CD8-positive, alpha-beta memory T cell (primary cell): ENCODE measurements at regions not wholly inside any gene's neighbourhood (a gene's known extent, or its start where the extent isn't known, plus 50 kb on each side); places are given as distances from the start of the nearest gene placed in this dataset.

ENCODE experiments used
- CTCF ChIA-PET: fragments of 350-600 bp; sonication (Branson Sonifier 250); formaldehyde crosslinking; loops from one replicate; lab custom pipeline; 2021; ENCODE audit warnings: antibody characterized with exemption; lab: Charles Lee
- POLR2A ChIA-PET: fragments of 350-600 bp; sonication (Branson Sonifier 250); formaldehyde crosslinking; loops from one replicate; lab custom pipeline; 2021; ENCODE audit warnings: antibody characterized with exemption; lab: Charles Lee
- DNase-seq, 5 donors: peaks; one replicate each; pipeline versions ENCODE4 v3.0.0 to v3.0.0-alpha.2; 2020 to 2022; ENCODE audit warnings: mixed read lengths in 1 of 5
- H3K27ac ChIP-seq: one replicate; pipeline ENCODE4 v1.7.0; 2013; ENCODE audit warnings: low read depth, mild to moderate bottlenecking, low read length, moderate library complexity
- H3K27me3 ChIP-seq: 2 replicates; pipeline ENCODE4 v1.7.0; 2013; ENCODE audit warnings: low read length, mild to moderate bottlenecking; ENCODE audit not compliant: insufficient read depth, poor library complexity, severe bottlenecking
- H3K36me3 ChIP-seq: 2 replicates; pipeline ENCODE4 v1.7.0; 2013; ENCODE audit warnings: mild to moderate bottlenecking, low read length, moderate library complexity; ENCODE audit not compliant: insufficient read depth
- H3K4me1 ChIP-seq: 2 replicates; pipeline ENCODE4 v1.7.0; 2013; ENCODE audit warnings: mild to moderate bottlenecking, low read length, moderate library complexity; ENCODE audit not compliant: insufficient read depth
- H3K4me3 ChIP-seq: 2 replicates; pipeline ENCODE4 v1.7.0; 2013; ENCODE audit warnings: mild to moderate bottlenecking, low read length
- H3K9me3 ChIP-seq: 2 replicates; pipeline ENCODE4 v1.7.0; 2013; ENCODE audit warnings: mild to moderate bottlenecking, low read length
- H3K27ac Mint-ChIP-seq, 8 donors: one replicate each; pipeline ENCODE4 v1.8.0; 2020 to 2021; ENCODE audit warnings: mixed read lengths in 8 of 8, mild to moderate bottlenecking in 6 of 8, inconsistent platforms in 3 of 8, moderate library complexity in 3 of 8
- H3K27me3 Mint-ChIP-seq, 2 donors: one replicate each; pipeline ENCODE4 v1.8.0; 2020 to 2021; ENCODE audit warnings: mixed read lengths in 2 of 2, mild to moderate bottlenecking in 1 of 2, moderate library complexity in 1 of 2
- H3K36me3 Mint-ChIP-seq, 3 donors: one replicate each; pipeline ENCODE4 v1.8.0; 2020 to 2021; ENCODE audit warnings: mixed read lengths in 3 of 3, inconsistent platforms in 1 of 3, mild to moderate bottlenecking in 1 of 3
- H3K4me1 Mint-ChIP-seq, 3 donors: one replicate each; pipeline ENCODE4 v1.8.0; 2020 to 2021; ENCODE audit warnings: mixed read lengths in 3 of 3, inconsistent platforms in 1 of 3, mild to moderate bottlenecking in 1 of 3
- H3K4me3 Mint-ChIP-seq, 7 donors: one replicate each; pipeline ENCODE4 v1.8.0; 2020 to 2021; ENCODE audit warnings: mixed read lengths in 7 of 7, mild to moderate bottlenecking in 6 of 7, moderate library complexity in 4 of 7, inconsistent platforms in 2 of 7
- H3K9me3 Mint-ChIP-seq, 5 donors: one replicate each; pipeline ENCODE4 v1.8.0; 2020 to 2022; ENCODE audit warnings: mixed read lengths in 5 of 5, mild to moderate bottlenecking in 3 of 5, moderate library complexity in 2 of 5, inconsistent platforms in 1 of 5

DNA sequence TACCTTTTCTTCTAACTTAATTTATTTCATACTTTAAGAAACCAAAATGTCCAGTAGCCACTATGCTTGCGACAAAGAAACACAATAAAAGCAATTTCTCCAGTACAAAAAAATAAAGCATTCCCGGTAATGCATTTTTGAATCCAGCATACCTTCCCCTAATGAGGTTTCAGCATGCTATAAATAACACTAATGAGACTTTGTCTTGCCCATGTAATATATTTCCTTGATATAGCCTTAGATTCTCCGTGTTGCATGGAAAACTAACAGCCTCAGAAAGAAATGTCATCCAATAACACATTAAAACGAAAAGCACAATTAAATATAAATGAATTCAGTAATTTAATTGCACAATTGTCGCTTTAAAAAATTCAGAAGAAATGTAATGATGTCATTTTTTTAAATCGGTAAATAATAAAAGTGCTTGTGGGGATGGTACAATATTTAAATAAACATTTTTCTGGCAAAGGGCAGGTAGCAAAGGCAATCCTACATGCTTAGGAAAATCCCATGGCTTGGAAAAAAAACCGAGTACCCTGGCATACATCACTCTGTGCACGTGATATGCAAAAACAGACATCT is 225.2 kb upstream of the PPARGC1A start:
- no peak overlapping the region for H3K27ac Mint-ChIP-seq
- no peak overlapping the region for H3K4me3 ChIP-seq
- no peaks in the 10 kb centered on the region for H3K36me3 ChIP-seq
- H3K9me3 ChIP-seq, result no peaks in the 10 kb centered on the region
- no peaks in the 10 kb centered on the region for H3K4me1 Mint-ChIP-seq
- no peak for DNase-seq
- no peak overlapping the region for H3K27ac ChIP-seq
- H3K27me3 Mint-ChIP-seq, result no peaks in the 10 kb centered on the region
- H3K27me3 ChIP-seq, result no peaks in the 10 kb centered on the region
- H3K4me1 ChIP-seq, result no peaks in the 10 kb centered on the region
- POLR2A ChIA-PET, result no interaction called here
- H3K4me3 Mint-ChIP-seq, result no peak overlapping the region
- H3K36me3 Mint-ChIP-seq, result no peaks in the 10 kb centered on the region
- CTCF ChIA-PET, result no interaction called here
- H3K9me3 Mint-ChIP-seq, result peaks cover 2 to 30% (median 3%) of the 10 kb centered on the region in 5 donors

GRCh38 chr4:24114444-24114843 is 224.6 kb upstream of the PPARGC1A start:
- H3K4me1 ChIP-seq, result no peaks in the 10 kb centered on the region
- no peak overlapping the region for H3K27ac ChIP-seq
- H3K36me3 ChIP-seq, result no peaks in the 10 kb centered on the region
- Mint-ChIP-seq H3K27ac (no peak overlapping the region), H3K9me3 (peaks cover 2 to 27% (median 3%) of the 10 kb centered on the region in 5 donors), H3K4me3 (no peak overlapping the region), H3K27me3 (no peaks in the 10 kb centered on the region), H3K36me3 (no peaks in the 10 kb centered on the region), H3K4me1 (no peaks in the 10 kb centered on the region)
- no peaks in the 10 kb centered on the region for H3K27me3 ChIP-seq
- H3K9me3 ChIP-seq, result no peaks in the 10 kb centered on the region
- H3K4me3 ChIP-seq, result no peak overlapping the region
- POLR2A ChIA-PET, result interaction anchor here (0.7 kb wide), 1 partner anchor 14 kb away, joined by 9 read pairs; no protein-coding TSS in a partner anchor
- DNase-seq, result no peak
- CTCF ChIA-PET, result no interaction called here

DNA sequence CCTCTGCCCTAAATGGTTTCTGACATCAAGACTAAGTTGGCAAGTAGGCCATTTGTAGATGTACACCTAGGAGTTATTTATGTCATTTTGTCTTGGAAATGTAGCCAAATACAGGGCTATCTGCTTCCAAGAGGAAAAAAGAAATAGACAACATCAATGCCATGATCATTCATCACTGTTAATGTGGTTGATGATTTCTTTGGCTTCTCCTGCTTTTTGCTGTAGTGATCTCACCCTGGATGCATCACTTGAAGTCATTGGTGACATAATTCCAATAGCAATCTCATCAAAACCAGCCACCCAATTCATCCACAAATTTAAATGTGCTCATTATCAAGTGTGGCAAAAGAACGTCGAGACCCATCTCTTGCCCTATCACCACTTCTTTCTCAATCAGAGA is 222.6 kb upstream of the PPARGC1A start:
- DNase-seq, result no peak
- Histone ChIP-seq H3K9me3 (no peaks in the 10 kb centered on the region), H3K4me3 (no peak overlapping the region), H3K36me3 (no peaks in the 10 kb centered on the region), H3K27ac (no peak overlapping the region), H3K4me1 (no peaks in the 10 kb centered on the region), H3K27me3 (no peaks in the 10 kb centered on the region)
- Mint-ChIP-seq H3K9me3 (peaks cover 2 to 25% (median 3%) of the 10 kb centered on the region in 5 donors), H3K27me3 (no peaks in the 10 kb centered on the region), H3K36me3 (no peaks in the 10 kb centered on the region), H3K4me1 (no peaks in the 10 kb centered on the region), H3K27ac (no peak overlapping the region), H3K4me3 (no peak overlapping the region)
- ChIA-PET CTCF (no interaction called here), POLR2A (no interaction called here)

DNA sequence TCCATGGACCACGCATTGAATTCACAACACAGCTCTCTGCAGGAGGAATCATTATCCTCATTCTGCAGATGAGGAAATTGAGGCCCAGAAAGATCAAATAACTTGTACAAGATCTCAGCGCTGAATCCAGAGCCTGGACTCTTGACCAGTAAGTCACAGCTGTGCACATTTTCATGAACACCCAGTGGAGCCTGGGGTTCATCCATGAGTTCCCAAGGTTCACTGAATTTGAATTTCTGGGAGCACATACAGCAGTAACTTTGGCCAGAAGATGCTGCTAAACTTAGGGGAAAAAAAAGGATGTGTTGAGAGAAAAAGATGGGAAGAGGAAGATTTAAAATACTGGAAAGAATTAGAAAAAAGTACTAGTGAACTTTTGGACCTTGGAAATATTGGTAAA is 218.7 kb upstream of the PPARGC1A start:
- peaks cover under 1 to 18% (median 3%) of the 10 kb centered on the region in 5 donors for H3K9me3 Mint-ChIP-seq
- POLR2A ChIA-PET, result no interaction called here
- H3K27ac Mint-ChIP-seq, result no peak overlapping the region
- Histone ChIP-seq H3K4me3 (no peak overlapping the region), H3K9me3 (no peaks in the 10 kb centered on the region), H3K4me1 (no peaks in the 10 kb centered on the region), H3K27ac (no peak overlapping the region), H3K27me3 (no peaks in the 10 kb centered on the region), H3K36me3 (no peaks in the 10 kb centered on the region)
- peaks cover 0 to 2% of the 10 kb centered on the region in 2 donors for H3K27me3 Mint-ChIP-seq
- CTCF ChIA-PET, result no interaction called here
- no peak for DNase-seq
- no peaks in the 10 kb centered on the region for H3K4me1 Mint-ChIP-seq
- H3K4me3 Mint-ChIP-seq, result no peak overlapping the region
- H3K36me3 Mint-ChIP-seq, result no peaks in the 10 kb centered on the region

DNA sequence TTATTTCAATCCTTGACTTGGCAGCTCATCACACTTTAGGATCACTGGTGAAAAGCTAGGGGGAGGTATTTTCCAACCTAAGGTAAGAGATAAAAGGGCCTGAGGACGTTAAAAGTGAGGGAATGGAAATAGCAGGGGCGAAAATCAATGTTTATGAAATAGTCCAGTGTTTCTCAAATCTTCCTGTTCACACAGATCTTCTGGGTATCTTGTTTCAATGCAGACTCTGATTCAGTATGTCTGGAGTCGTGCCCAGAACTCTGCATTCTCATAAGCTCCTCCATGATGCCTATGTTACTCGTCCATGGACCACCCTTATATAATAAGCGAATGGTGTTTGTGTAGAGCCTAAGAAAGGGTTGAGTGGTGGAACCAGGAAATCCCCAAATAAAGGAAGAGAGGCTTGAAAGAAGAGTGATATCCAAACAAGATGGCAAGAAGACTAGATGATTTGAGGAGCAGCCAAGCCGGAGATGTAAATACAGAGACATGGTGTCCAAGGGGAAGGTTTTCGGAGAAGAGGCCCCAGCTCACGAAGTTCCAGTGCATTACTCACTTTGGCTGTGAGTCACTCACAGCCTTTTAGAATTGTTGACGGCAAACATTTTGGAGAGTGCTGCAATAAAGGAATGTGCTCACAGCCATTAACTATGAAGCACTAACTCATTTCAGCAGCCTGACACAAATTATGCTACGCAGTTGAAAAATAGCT is 215.6 kb upstream of the PPARGC1A start:
- Histone ChIP-seq H3K9me3 (no peaks in the 10 kb centered on the region), H3K36me3 (no peaks in the 10 kb centered on the region), H3K27ac (no peak overlapping the region), H3K4me3 (no peak overlapping the region), H3K4me1 (no peaks in the 10 kb centered on the region), H3K27me3 (no peaks in the 10 kb centered on the region)
- peaks cover 2 to 13% (median 3%) of the 10 kb centered on the region in 5 donors for H3K9me3 Mint-ChIP-seq
- ChIA-PET CTCF (no interaction called here), POLR2A (no interaction called here)
- no peak overlapping the region for H3K4me3 Mint-ChIP-seq
- H3K36me3 Mint-ChIP-seq, result no peaks in the 10 kb centered on the region
- peaks cover 0 to 4% of the 10 kb centered on the region in 2 donors for H3K27me3 Mint-ChIP-seq
- DNase-seq, result no peak
- H3K4me1 Mint-ChIP-seq, result no peaks in the 10 kb centered on the region
- H3K27ac Mint-ChIP-seq, result no peak overlapping the region

DNA sequence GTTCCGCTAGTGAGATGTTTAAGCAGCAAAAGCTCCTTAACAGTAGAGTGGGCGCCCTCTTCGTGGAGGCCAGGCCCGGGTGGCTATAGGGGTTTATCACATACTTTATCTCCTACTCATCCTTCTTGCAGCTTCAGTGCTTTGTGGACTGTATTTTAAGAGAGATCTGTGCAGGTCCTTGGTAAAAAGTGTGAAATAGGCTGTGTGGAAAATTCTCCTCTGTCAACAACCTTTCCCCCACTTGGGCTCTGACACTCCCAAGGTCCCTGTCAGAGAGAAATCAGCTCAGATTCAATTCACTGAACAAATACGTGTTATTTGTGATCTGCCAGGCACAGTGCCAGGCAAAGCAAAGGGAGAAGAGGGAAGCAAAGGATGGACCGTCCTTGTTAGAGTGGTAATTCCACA is 214.3 kb upstream of the PPARGC1A start:
- Histone ChIP-seq H3K9me3 (no peaks in the 10 kb centered on the region), H3K27me3 (no peaks in the 10 kb centered on the region), H3K36me3 (no peaks in the 10 kb centered on the region), H3K4me3 (no peak overlapping the region), H3K27ac (no peak overlapping the region), H3K4me1 (no peaks in the 10 kb centered on the region)
- Mint-ChIP-seq H3K27me3 (peaks cover 0 to 4% of the 10 kb centered on the region in 2 donors), H3K4me3 (no peak overlapping the region), H3K9me3 (peaks cover 3 to 15% (median 6%) of the 10 kb centered on the region in 5 donors), H3K36me3 (no peaks in the 10 kb centered on the region), H3K4me1 (no peaks in the 10 kb centered on the region), H3K27ac (no peak overlapping the region)
- POLR2A ChIA-PET, result no interaction called here
- CTCF ChIA-PET, result no interaction called here
- DNase-seq, result no peak

DNA sequence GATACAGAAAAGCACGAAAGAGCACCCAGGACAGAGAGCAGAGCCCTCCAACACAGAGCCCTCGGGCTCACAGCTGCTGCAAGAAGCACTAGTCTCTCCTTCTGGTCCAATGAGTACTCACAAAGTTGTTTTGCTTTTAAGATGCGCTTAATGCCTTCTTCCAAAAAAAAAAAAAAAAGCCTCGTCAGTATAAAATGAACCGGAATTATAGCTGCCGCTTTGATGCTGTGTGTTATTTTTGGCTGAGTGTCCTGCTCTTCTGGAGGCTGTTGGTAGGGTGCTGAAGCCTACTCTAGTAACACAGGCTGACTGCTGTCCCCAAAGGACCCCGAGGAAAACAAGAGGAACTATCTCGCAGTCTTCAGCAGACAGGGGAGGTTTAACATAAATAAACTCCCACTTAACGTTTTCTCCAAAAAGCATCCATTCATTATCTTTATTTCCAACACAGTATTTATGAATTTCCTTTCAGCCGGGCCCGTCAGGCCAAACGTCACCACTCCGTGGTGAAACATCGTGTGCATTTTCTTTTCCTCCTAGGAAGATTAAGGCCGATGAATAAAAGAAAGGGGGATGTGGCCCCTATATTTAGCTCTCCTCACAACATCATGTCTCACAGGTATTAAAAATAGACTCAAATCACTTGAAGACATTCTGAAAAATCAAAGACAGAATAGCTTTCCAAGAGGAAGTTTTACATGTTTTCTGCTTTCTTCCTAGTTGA is 213.7 kb upstream of the PPARGC1A start:
- no peaks in the 10 kb centered on the region for H3K9me3 ChIP-seq
- H3K36me3 Mint-ChIP-seq, result no peaks in the 10 kb centered on the region
- H3K4me1 Mint-ChIP-seq, result no peaks in the 10 kb centered on the region
- H3K36me3 ChIP-seq, result no peaks in the 10 kb centered on the region
- H3K4me3 Mint-ChIP-seq, result no peak overlapping the region
- H3K4me3 ChIP-seq, result no peak overlapping the region
- H3K9me3 Mint-ChIP-seq, result peaks cover 3 to 20% (median 6%) of the 10 kb centered on the region in 5 donors
- ChIA-PET POLR2A (no interaction called here), CTCF (no interaction called here)
- H3K27ac Mint-ChIP-seq, result no peak overlapping the region
- H3K27me3 ChIP-seq, result no peaks in the 10 kb centered on the region
- no peak overlapping the region for H3K27ac ChIP-seq
- H3K4me1 ChIP-seq, result no peaks in the 10 kb centered on the region
- no peak for DNase-seq
- peaks cover 0 to 4% of the 10 kb centered on the region in 2 donors for H3K27me3 Mint-ChIP-seq

- POLR2A ChIA-PET, result no interaction called here
These were observed 212.8 kb upstream of the PPARGC1A start for GRCh38 chr4:24102621-24103020.

More at GRCh38 chr4:24102621-24103020, 212.8 kb upstream of the PPARGC1A start:
- Mint-ChIP-seq H3K4me3 (no peak overlapping the region), H3K4me1 (no peaks in the 10 kb centered on the region), H3K36me3 (no peaks in the 10 kb centered on the region), H3K9me3 (peaks cover 3 to 20% (median 6%) of the 10 kb centered on the region in 5 donors), H3K27ac (peak overlapping the region in 1 of 8 donors; percentile 69), H3K27me3 (peaks cover 0 to 4% of the 10 kb centered on the region in 2 donors)
- Histone ChIP-seq H3K4me1 (no peaks in the 10 kb centered on the region), H3K4me3 (no peak overlapping the region), H3K27me3 (no peaks in the 10 kb centered on the region), H3K36me3 (no peaks in the 10 kb centered on the region), H3K27ac (no peak overlapping the region), H3K9me3 (no peaks in the 10 kb centered on the region)
- CTCF ChIA-PET, result no interaction called here
- DNase-seq, result no peak
